ENCODE measurements at regions not wholly inside any gene's neighbourhood (a gene's known extent, or its start where the extent isn't known, plus 50 kb on each side); places are given as distances from the start of the nearest gene placed in this dataset.

DNA sequence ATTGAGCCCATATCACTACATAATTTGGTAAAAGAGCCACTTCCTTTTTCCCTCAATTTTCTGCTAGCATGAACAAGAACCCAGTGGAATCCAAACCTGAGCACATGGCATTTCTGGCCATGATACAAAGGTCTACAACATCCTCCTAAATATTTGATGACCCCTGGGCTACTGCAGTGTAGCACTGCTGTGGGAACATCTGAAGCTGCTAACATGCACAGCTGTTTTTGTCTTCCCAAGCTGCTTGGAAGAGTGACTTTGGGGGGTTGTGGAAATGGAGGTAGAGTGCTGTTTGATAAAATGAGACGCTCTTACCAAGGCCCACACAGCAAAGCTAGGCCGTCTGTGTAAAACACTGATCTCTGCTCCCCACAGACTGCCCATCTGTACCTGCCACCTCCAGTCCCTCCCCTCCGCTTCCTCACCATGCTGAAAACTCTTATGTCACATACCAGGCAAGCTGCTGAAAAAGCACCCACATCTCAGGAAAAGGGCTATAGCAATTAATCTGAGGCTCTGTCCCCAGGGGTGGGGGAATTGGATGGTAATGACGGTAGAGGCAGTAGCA lies 197.2 kb upstream of the HNRNPA3 start:
- Histone ChIP-seq H3K27ac (ENCODE audit: low read depth in 1 of 2, low read length in 2 of 2) (no peak overlapping the region), H3K4me1 (ENCODE audit: control insufficient read depth in 4 of 4, insufficient read depth in 4 of 4, low read length in 3 of 4) (no peaks in the 10 kb centered on the region), H3K9me3 (ENCODE audit: control insufficient read depth in 4 of 4, low read length in 3 of 4) (no peaks in the 10 kb centered on the region), H3K9ac (ENCODE audit: low read depth in 1 of 2, low read length in 2 of 2) (no peak overlapping the region), H3K36me3 (ENCODE audit: control insufficient read depth in 4 of 4, insufficient read depth in 3 of 4, low read depth in 1 of 4, low read length in 3 of 4) (no peaks in the 10 kb centered on the region), H3K27me3 (ENCODE audit: control insufficient read depth in 4 of 4, insufficient read depth in 4 of 4, low read length in 3 of 4) (peaks cover 0 to 4% (median 2%) of the 10 kb centered on the region in 4 donors), H3K4me3 (ENCODE audit: low read depth in 1 of 3, low read length in 3 of 3) (no peak overlapping the region)
- TF ChIP-seq, protein P1, sequence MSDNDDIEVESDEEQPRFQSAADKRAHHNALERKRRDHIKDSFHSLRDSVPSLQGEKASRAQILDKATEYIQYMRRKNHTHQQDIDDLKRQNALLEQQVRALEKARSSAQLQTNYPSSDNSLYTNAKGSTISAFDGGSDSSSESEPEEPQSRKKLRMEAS (IDR thresholded peaks at IDR 0.05), result no peak
- TF ChIP-seq, protein P2, sequence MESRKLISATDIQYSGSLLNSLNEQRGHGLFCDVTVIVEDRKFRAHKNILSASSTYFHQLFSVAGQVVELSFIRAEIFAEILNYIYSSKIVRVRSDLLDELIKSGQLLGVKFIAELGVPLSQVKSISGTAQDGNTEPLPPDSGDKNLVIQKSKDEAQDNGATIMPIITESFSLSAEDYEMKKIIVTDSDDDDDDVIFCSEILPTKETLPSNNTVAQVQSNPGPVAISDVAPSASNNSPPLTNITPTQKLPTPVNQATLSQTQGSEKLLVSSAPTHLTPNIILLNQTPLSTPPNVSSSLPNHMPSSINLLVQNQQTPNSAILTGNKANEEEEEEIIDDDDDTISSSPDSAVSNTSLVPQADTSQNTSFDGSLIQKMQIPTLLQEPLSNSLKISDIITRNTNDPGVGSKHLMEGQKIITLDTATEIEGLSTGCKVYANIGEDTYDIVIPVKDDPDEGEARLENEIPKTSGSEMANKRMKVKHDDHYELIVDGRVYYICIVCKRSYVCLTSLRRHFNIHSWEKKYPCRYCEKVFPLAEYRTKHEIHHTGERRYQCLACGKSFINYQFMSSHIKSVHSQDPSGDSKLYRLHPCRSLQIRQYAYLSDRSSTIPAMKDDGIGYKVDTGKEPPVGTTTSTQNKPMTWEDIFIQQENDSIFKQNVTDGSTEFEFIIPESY (IDR thresholded peaks at IDR 0.05), result no peak
- TF ChIP-seq RXRA (IDR thresholded peaks at IDR 0.05), result no peak
- TF ChIP-seq GABPA (IDR thresholded peaks at IDR 0.05 in 1 of 2, conservative IDR thresholded peaks at IDR 0.05 in 1 of 2), result no peak
- no peak for TF ChIP-seq TAF1 (conservative IDR thresholded peaks at IDR 0.05)
- no peak for TF ChIP-seq HNF4A (conservative IDR thresholded peaks at IDR 0.05)
- no peak for TF ChIP-seq YY1 (IDR thresholded peaks at IDR 0.05)
- TF ChIP-seq FOXA2 (IDR thresholded peaks at IDR 0.05), result no peak
- TF ChIP-seq CTCF (IDR thresholded peaks at IDR 0.05; ENCODE audit: low read depth, low read length, missing input control), result no peak
- 81% methylated on average over 4 of the region's 4 CpGs for WGBS
- no peak for DNase-seq (ENCODE audit: low spot score)

- Histone ChIP-seq H3K27me3 (ENCODE audit: control insufficient read depth in 4 of 4, insufficient read depth in 4 of 4, low read length in 3 of 4) (peaks cover 0 to under 1% (median 0%) of the 10 kb centered on the region in 4 donors), H3K4me1 (ENCODE audit: control insufficient read depth in 4 of 4, insufficient read depth in 4 of 4, low read length in 3 of 4) (no peaks in the 10 kb centered on the region), H3K9me3 (ENCODE audit: control insufficient read depth in 4 of 4, low read length in 3 of 4) (no peaks in the 10 kb centered on the region), H3K9ac (ENCODE audit: low read depth in 1 of 2, low read length in 2 of 2) (no peak overlapping the region), H3K27ac (ENCODE audit: low read depth in 1 of 2, low read length in 2 of 2) (no peak overlapping the region), H3K36me3 (ENCODE audit: control insufficient read depth in 4 of 4, insufficient read depth in 3 of 4, low read depth in 1 of 4, low read length in 3 of 4) (no peaks in the 10 kb centered on the region), H3K4me3 (ENCODE audit: low read depth in 1 of 3, low read length in 3 of 3) (no peak overlapping the region)
- WGBS, result 76% methylated on average over 5 of the region's 5 CpGs
- DNase-seq (ENCODE audit: low spot score), result no peak
- no peak for TF ChIP-seq HNF4A (conservative IDR thresholded peaks at IDR 0.05)
- no peak for TF ChIP-seq HNF4G (IDR thresholded peaks at IDR 0.05)
- TF ChIP-seq RXRA (IDR thresholded peaks at IDR 0.05), result no peak
- no peak for TF ChIP-seq YY1 (IDR thresholded peaks at IDR 0.05)
- TF ChIP-seq, protein P1 (IDR thresholded peaks at IDR 0.05), result no peak
- TF ChIP-seq RAD21 (IDR thresholded peaks at IDR 0.05), result no peak
- no peak for TF ChIP-seq SP1 (IDR thresholded peaks at IDR 0.05)
- TF ChIP-seq ATF3 (IDR thresholded peaks at IDR 0.05), result no peak
- no peak for TF ChIP-seq EGR1 (IDR thresholded peaks at IDR 0.05; ENCODE audit: low read depth in 2 of 2)
- no peak for TF ChIP-seq FOXA1 (IDR thresholded peaks at IDR 0.05)
- TF ChIP-seq JUND (IDR thresholded peaks at IDR 0.05), result no peak
- TF ChIP-seq, protein P2 (IDR thresholded peaks at IDR 0.05), result no peak
- TF ChIP-seq, protein P3, sequence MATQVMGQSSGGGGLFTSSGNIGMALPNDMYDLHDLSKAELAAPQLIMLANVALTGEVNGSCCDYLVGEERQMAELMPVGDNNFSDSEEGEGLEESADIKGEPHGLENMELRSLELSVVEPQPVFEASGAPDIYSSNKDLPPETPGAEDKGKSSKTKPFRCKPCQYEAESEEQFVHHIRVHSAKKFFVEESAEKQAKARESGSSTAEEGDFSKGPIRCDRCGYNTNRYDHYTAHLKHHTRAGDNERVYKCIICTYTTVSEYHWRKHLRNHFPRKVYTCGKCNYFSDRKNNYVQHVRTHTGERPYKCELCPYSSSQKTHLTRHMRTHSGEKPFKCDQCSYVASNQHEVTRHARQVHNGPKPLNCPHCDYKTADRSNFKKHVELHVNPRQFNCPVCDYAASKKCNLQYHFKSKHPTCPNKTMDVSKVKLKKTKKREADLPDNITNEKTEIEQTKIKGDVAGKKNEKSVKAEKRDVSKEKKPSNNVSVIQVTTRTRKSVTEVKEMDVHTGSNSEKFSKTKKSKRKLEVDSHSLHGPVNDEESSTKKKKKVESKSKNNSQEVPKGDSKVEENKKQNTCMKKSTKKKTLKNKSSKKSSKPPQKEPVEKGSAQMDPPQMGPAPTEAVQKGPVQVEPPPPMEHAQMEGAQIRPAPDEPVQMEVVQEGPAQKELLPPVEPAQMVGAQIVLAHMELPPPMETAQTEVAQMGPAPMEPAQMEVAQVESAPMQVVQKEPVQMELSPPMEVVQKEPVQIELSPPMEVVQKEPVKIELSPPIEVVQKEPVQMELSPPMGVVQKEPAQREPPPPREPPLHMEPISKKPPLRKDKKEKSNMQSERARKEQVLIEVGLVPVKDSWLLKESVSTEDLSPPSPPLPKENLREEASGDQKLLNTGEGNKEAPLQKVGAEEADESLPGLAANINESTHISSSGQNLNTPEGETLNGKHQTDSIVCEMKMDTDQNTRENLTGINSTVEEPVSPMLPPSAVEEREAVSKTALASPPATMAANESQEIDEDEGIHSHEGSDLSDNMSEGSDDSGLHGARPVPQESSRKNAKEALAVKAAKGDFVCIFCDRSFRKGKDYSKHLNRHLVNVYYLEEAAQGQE (IDR thresholded peaks at IDR 0.05), result no peak
- no peak for TF ChIP-seq TAF1 (conservative IDR thresholded peaks at IDR 0.05)
- no peak for TF ChIP-seq FOXA2 (IDR thresholded peaks at IDR 0.05)
These were observed 192.0 kb upstream of the HNRNPA3 start for GRCh38 chr2:177020524-177021119.
